Testis (tissue), 2 donors: ENCODE measurements at regions not wholly inside any gene's neighbourhood (a gene's known extent, or its start where the extent isn't known, plus 50 kb on each side); places are given as distances from the start of the nearest gene placed in this dataset.

Source experiments
- CTCF ChIP-seq, 3 experiments: fragments of 450-650 bp in 2 of 3; fragments of 200-600 bp in 1 of 3; sonication (generic) in 1 of 3; IDR thresholded peaks; one replicate each; pipeline ENCODE4 v1.5.1; 2016 to 2019; ENCODE audit warnings: antibody characterized with exemption in 3 of 3, mild to moderate bottlenecking in 2 of 3, moderate library complexity in 1 of 3
- POLR2A ChIP-seq: fragments of 450-650 bp; IDR thresholded peaks from one replicate; pipeline ENCODE4 v1.6.1; 2017; ENCODE audit warnings: antibody characterized with exemption, mild to moderate bottlenecking, moderate library complexity

- TF ChIP-seq CTCF (IDR thresholded peaks at IDR 0.05) (no peak), POLR2A (no peak)
Measured at GRCh38 chr18:51933903-51934302, 406.1 kb upstream of the DCC start.
